NT2/D1 (cell line): ENCODE measurements at regions not wholly inside any gene's neighbourhood (a gene's known extent, or its start where the extent isn't known, plus 50 kb on each side); places are given as distances from the start of the nearest gene placed in this dataset.

Experiments
- SUZ12 ChIP-seq: IDR thresholded peaks from 2 replicates; pipeline ENCODE4 v1.6.1; 2011; ENCODE audit not compliant: insufficient read length, insufficient read depth; ENCODE audit errors: extremely low read depth
- YY1 ChIP-seq: IDR thresholded peaks from 2 replicates; pipeline ENCODE4 v1.6.1; 2011; ENCODE audit not compliant: insufficient read length, insufficient read depth
- ZNF274 ChIP-seq: IDR thresholded peaks from 2 replicates; pipeline ENCODE4 v1.6.1; 2011; ENCODE audit warnings: mild to moderate bottlenecking, low read depth, low read length

DNA sequence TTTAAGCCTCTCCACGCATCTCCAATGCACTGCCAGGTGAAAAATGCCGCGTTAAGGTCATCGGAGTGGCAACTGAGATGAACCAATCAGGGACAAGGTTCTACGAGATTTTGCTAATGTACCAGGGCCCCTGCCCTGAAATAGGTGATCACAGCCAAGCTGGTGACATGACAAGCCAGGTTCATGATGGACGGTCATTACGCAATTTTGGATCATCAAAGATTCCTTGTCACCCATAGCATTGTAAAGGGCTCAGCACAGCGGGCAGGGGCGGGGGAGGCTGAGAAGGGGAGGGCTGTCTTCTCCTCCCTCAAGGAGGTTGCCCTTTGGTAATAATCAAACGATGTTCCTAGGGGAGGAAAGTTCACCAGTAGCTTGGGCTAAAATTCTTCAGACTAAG is 475.5 kb downstream of the NPHP4 start:
- no peak for TF ChIP-seq YY1
- no peak for TF ChIP-seq SUZ12
- no peak for TF ChIP-seq ZNF274
